Prostate gland (tissue), 2 donors: ENCODE measurements at regions not wholly inside any gene's neighbourhood (a gene's known extent, or its start where the extent isn't known, plus 50 kb on each side); places are given as distances from the start of the nearest gene placed in this dataset.

Experiments
- DNase-seq: peaks from one replicate; pipeline ENCODE4 v3.0.0-alpha.2; 2019; ENCODE audit warnings: low spot score
- H3K27ac ChIP-seq, 2 donors: fragments of 200-600 bp; sonication (generic); 2 replicates each; pipeline ENCODE4 v1.5.1; 2017 to 2019
- H3K27me3 ChIP-seq: fragments of 200-600 bp; sonication (generic); replicated peaks from 2 replicates; pipeline ENCODE4 v1.5.1; 2019; ENCODE audit not compliant: insufficient read depth
- H3K36me3 ChIP-seq, 2 donors: fragments of 200-600 bp; sonication (generic); 1 replicate in 1 of 2; 2 replicates in 1 of 2; pipeline versions ENCODE4 v1.5.1 to v1.8.1; 2017 to 2019
- H3K4me1 ChIP-seq: fragments of 200-600 bp; sonication (generic); replicated peaks from 2 replicates; pipeline ENCODE4 v1.5.1; 2019
- H3K4me3 ChIP-seq, 2 donors: fragments of 200-600 bp; sonication (generic); 2 replicates each; pipeline ENCODE4 v1.5.1; 2017 to 2019
- H3K9me3 ChIP-seq: fragments of 200-600 bp; sonication (generic); 2 replicates; pipeline ENCODE4 v1.5.1; 2017
- POLR2A ChIP-seq: fragments of 450-650 bp; IDR thresholded peaks from one replicate; pipeline ENCODE4 v1.6.1; 2016; ENCODE audit warnings: antibody characterized with exemption, mild to moderate bottlenecking
- POLR2AphosphoS5 ChIP-seq: sonication (generic); formaldehyde crosslinking; IDR thresholded peaks from one replicate; pipeline ENCODE4 v1.6.1; 2017; ENCODE audit warnings: antibody characterized with exemption
- WGBS: methylation state at CpG from one replicate; pipeline ENCODE4 v1.1.5; 2018; 5-methylcytosine and 5-hydroxymethylcytosine counted together
- intact Hi-C: fragments of 100-400 bp; cut with DNase I; formaldehyde crosslinking; loops from one replicate; pipeline ENCODE4 v1.14.2; 2022
- TF ChIP-seq, protein P1 (sequence below), 4 experiments: fragments of 200-600 bp in 2 of 4; fragments of 450-650 bp in 2 of 4; sonication (generic) in 2 of 4; IDR thresholded peaks; 1 replicate in 3 of 4; 2 replicates in 1 of 4; pipeline ENCODE4 v1.5.1; 2016 to 2019; ENCODE audit warnings: antibody characterized with exemption in 4 of 4, mild to moderate bottlenecking in 2 of 4, moderate library complexity in 2 of 4

DNA sequence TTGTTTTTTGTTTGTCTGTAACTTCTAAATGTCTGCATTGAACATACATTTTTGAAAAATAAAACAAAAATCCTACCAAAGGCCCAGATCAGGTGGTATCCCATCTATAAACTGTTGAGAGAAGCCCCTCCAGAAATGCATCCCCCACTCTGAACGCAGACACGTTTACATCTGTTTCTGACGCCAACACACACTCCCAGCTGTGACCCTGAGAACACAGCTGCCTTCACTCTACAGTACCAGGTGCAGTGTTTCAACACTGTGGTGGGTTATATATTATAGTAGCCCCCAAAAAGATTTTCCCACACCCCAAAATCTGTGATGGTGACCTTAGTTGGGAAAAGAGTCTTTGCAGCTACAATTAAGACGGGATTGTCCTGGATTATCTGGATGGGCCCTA, 199.1 kb upstream of the JARID2 start:
- no peak for DNase-seq
- H3K27ac ChIP-seq, result no peak overlapping the region
- no peaks in the 10 kb centered on the region for H3K4me1 ChIP-seq
- H3K9me3 ChIP-seq, result no peaks in the 10 kb centered on the region
- H3K4me3 ChIP-seq, result no peak overlapping the region
- 89% methylated on average over 4 of the region's 4 CpGs for WGBS
- H3K27me3 ChIP-seq, result no peaks in the 10 kb centered on the region
- H3K36me3 ChIP-seq, result no peaks in the 10 kb centered on the region
- TF ChIP-seq POLR2A, result no peak
- TF ChIP-seq, protein P1, sequence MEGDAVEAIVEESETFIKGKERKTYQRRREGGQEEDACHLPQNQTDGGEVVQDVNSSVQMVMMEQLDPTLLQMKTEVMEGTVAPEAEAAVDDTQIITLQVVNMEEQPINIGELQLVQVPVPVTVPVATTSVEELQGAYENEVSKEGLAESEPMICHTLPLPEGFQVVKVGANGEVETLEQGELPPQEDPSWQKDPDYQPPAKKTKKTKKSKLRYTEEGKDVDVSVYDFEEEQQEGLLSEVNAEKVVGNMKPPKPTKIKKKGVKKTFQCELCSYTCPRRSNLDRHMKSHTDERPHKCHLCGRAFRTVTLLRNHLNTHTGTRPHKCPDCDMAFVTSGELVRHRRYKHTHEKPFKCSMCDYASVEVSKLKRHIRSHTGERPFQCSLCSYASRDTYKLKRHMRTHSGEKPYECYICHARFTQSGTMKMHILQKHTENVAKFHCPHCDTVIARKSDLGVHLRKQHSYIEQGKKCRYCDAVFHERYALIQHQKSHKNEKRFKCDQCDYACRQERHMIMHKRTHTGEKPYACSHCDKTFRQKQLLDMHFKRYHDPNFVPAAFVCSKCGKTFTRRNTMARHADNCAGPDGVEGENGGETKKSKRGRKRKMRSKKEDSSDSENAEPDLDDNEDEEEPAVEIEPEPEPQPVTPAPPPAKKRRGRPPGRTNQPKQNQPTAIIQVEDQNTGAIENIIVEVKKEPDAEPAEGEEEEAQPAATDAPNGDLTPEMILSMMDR (IDR thresholded peaks at IDR 0.05), result no peak
- TF ChIP-seq POLR2AphosphoS5, result no peak
- intact Hi-C loops, result no loop called here

DNA sequence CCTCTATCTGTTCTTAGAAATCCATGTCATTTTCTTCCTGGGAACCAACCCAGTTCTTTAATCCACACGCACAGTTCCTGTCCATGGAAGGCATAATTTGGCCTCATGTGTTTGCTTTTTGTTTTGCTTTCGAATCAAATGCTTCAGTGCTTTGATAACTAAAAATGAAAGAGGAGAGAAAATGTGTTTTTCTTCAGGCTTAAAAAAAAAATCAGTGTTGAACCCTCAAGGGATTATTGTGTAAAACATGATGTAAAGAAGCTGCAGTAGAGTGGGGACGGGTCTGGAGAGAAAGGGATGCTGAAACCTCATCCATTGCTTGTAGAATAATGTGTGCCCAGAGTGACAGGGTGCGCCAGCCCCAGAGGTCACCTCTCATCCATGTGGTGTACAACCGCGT, 197.5 kb upstream of the JARID2 start:
- Histone ChIP-seq H3K27ac (no peak overlapping the region), H3K4me3 (no peak overlapping the region), H3K4me1 (no peaks in the 10 kb centered on the region), H3K36me3 (no peaks in the 10 kb centered on the region), H3K9me3 (no peaks in the 10 kb centered on the region), H3K27me3 (no peaks in the 10 kb centered on the region)
- WGBS, result 91% methylated on average over 6 of the region's 6 CpGs
- intact Hi-C loops, result no loop called here
- no peak for DNase-seq
- TF ChIP-seq, protein P1 (IDR thresholded peaks at IDR 0.05), result no peak
- TF ChIP-seq POLR2A, result no peak
- no peak for TF ChIP-seq POLR2AphosphoS5

DNA sequence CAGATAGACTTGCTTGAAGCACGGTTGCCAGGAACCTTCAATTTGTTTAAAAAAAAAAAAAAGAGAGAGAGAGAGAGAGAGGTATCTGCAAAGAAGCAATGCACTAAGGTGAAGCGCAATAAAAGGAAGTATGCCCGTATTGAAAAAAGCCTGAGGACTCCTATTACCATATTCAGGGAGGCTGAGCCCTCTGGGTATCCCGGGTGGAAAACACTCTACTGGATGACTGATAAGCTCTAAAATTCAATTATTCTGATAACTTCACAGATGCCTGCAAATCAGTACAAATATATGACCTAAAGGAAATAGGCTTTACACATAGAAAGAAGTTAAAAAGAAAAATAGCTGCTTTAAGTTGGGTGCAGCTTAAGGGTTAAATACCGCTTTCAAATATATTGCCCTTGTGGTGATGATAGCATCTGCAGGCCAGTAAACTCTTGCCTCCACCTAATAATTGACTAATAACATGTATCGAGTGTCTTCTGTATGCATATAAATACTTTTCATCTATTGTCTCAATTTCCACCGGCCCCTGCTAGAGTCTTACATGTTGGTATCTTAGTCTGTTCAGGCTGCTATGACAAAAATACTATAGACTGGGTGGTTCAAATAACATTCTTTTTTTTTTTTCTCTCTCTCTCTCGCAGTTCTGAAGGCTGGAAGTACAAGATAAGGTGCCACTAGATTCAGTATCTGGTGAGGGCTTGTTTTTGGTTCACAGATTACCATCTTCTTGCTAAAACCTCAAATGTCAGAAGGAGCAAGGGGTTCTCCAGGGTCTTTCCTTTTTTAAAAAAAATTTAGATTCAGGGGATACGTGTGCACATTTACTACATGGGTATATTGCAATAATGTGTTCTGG, 187.4 kb upstream of the JARID2 start:
- no peaks in the 10 kb centered on the region for H3K9me3 ChIP-seq
- no peaks in the 10 kb centered on the region for H3K36me3 ChIP-seq
- no peak for DNase-seq
- no peak overlapping the region for H3K4me3 ChIP-seq
- 64% methylated on average over 9 of the region's 9 CpGs for WGBS
- TF ChIP-seq POLR2A (no peak), POLR2AphosphoS5 (no peak)
- TF ChIP-seq, protein P1 (IDR thresholded peaks at IDR 0.05), result no peak
- H3K27ac ChIP-seq, result no peak overlapping the region
- intact Hi-C loops, result no loop called here
- no peaks in the 10 kb centered on the region for H3K4me1 ChIP-seq
- H3K27me3 ChIP-seq, result no peaks in the 10 kb centered on the region

DNA sequence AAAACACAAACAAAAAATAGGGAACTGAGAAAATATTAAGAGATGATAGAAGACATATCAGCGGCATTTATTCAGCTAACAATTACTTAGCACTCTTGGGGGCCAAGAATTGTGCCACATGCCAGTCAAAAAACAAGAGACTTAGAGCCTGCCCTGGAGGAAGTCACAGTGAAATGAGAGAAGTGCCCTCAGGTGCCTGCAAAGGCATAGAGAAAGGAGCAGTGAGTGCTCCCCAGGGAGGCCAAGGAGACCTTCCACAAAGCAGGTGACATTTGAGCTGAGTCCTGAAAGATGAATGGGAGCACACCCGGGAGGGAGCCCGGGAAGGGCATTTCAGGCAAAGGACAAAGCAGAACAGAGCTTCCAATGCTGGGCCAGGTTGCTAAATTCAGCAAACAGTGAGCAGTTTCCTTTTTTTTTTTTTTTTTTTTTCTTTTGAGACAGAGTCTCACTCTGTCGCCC, 184.7 kb upstream of the JARID2 start:
- Histone ChIP-seq H3K9me3 (no peaks in the 10 kb centered on the region), H3K4me3 (no peak overlapping the region), H3K36me3 (no peaks in the 10 kb centered on the region), H3K4me1 (no peaks in the 10 kb centered on the region), H3K27ac (no peak overlapping the region), H3K27me3 (no peaks in the 10 kb centered on the region)
- DNase-seq, result no peak
- TF ChIP-seq POLR2AphosphoS5, result no peak
- no peak for TF ChIP-seq POLR2A
- TF ChIP-seq, protein P1 (IDR thresholded peaks at IDR 0.05), result no peak
- 64% methylated on average over 4 of the region's 4 CpGs for WGBS
- intact Hi-C loops, result no loop called here

DNA sequence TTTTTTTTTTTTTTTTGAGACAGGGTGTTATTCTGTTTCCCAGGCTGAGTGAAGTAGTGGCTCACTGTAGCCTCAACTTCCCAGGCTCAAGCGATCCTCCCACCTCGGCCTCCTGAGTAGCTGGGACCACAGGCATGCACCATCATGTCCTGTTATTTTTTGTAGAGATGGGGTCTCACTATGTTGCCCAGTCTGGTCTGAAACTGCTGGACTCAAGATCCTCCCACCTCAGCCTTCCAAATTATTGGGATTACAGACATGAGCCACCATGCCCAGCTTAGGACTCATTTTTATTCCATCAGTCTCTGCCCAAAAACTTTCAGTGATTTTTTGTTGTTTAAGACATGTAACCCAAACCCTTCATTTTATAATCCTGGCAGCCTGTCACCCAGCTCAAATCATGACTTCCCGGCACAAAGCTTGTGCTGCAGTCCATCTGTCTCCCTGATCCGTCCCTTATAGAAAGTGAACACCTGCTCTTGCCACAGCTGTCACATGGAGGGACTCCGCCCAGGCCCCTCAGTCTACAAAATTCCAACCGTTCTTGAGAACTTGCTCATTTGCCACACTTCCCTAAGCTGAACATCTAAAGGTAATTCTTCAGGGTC, 183.9 kb upstream of the JARID2 start:
- WGBS, result 89% methylated on average over 6 of the region's 6 CpGs
- intact Hi-C loops, result no loop called here
- no peak overlapping the region for H3K27ac ChIP-seq

More for the DNA sequence above, 183.9 kb upstream of the JARID2 start:
- TF ChIP-seq, protein P1 (IDR thresholded peaks at IDR 0.05), result no peak
- Histone ChIP-seq H3K4me3 (no peak overlapping the region), H3K36me3 (no peaks in the 10 kb centered on the region), H3K4me1 (no peaks in the 10 kb centered on the region), H3K27me3 (no peaks in the 10 kb centered on the region), H3K9me3 (no peaks in the 10 kb centered on the region)
- no peak for DNase-seq
